Kidney epithelial cell (primary cell): ENCODE measurements at regions not wholly inside any gene's neighbourhood (a gene's known extent, or its start where the extent isn't known, plus 50 kb on each side); places are given as distances from the start of the nearest gene placed in this dataset.
"Not testable (repeated sequence)": the region's sequence is repeated elsewhere in the genome, so short reads cannot be mapped to it uniquely, and the experiment has no call there.

Experiments used
- DNase-seq: peaks from one replicate; pipeline ENCODE4 v3.0.0-alpha.2; 2010; ENCODE audit warnings: low read depth
- H3K27me3 ChIP-seq: 2 replicates; pipeline ENCODE4 v1.6.0; 2011; ENCODE audit warnings: low read length; ENCODE audit not compliant: control insufficient read depth, insufficient read depth
- H3K36me3 ChIP-seq: 2 replicates; pipeline ENCODE4 v1.5.1; 2011; ENCODE audit warnings: low read length; ENCODE audit not compliant: control insufficient read depth, insufficient read depth
- H3K4me3 ChIP-seq: 2 replicates; pipeline ENCODE4 v1.5.1; 2011; ENCODE audit warnings: low read depth, mild to moderate bottlenecking, control low read depth, low read length
- CTCF ChIP-seq: IDR thresholded peaks from 2 replicates; pipeline ENCODE4 v1.5.1; 2011; ENCODE audit warnings: mild to moderate bottlenecking, moderate library complexity, low read length, control low read depth, inconsistent platforms; ENCODE audit not compliant: insufficient read depth, poor library complexity, severe bottlenecking

GRCh38 chr6:67698534-67698933, 936.5 kb upstream of the ADGRB3 start:
- no peaks in the 10 kb centered on the region for H3K36me3 ChIP-seq
- DNase-seq = no peak
- H3K27me3 ChIP-seq = no peaks in the 10 kb centered on the region
- H3K4me3 ChIP-seq = no peak overlapping the region
- no peak for TF ChIP-seq CTCF

DNA sequence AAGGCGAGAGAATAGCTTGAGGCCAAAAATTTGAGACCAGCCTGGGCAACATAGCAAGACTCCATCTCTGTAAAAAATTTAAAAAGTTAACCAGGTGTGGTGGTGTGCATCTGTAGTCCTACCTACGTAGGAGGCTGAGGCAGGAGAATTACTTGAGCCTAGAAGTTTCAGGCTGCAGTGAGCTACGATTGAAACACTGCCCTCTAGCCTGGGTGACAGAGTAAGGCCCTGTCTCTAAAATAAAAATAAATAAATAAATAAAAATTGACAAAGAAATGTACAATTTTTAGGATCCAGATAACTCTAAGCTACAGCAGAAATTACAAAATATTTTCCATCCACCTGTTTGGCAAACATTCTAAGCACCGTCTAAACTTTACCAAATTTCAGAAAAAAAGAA, 941.0 kb upstream of the ADGRB3 start:
- Histone ChIP-seq H3K4me3 (no peak overlapping the region), H3K27me3 (no peaks in the 10 kb centered on the region), H3K36me3 (no peaks in the 10 kb centered on the region)
- TF ChIP-seq CTCF = no peak
- no peak for DNase-seq

DNA sequence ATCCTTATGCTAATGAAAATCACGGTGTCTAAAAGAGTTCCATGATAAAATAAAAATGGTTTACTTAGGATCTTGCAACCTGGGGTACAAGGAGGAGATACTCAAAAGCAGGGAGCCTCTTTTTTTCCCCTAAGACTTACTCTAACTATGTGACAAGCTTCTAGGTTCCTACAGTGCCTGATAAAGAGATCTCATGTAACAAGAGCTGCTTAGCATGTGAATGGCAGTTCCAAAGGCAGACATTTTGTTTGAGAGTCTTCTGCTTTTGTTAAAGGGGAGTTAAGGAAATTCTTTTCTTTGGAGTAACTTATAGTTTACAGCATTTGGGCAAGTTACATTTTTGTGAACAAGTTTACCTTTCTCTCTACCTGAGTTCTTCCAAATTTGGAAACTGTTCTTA, 945.8 kb upstream of the ADGRB3 start:
- Histone ChIP-seq H3K36me3 (no peaks in the 10 kb centered on the region), H3K27me3 (no peaks in the 10 kb centered on the region), H3K4me3 (no peak overlapping the region)
- no peak for DNase-seq
- no peak for TF ChIP-seq CTCF

GRCh38 chr6:67687396-67687795, 947.7 kb upstream of the ADGRB3 start:
- no peak for TF ChIP-seq CTCF
- Histone ChIP-seq H3K4me3 (no peak overlapping the region), H3K27me3 (no peaks in the 10 kb centered on the region), H3K36me3 (no peaks in the 10 kb centered on the region)
- DNase-seq = no peak

DNA sequence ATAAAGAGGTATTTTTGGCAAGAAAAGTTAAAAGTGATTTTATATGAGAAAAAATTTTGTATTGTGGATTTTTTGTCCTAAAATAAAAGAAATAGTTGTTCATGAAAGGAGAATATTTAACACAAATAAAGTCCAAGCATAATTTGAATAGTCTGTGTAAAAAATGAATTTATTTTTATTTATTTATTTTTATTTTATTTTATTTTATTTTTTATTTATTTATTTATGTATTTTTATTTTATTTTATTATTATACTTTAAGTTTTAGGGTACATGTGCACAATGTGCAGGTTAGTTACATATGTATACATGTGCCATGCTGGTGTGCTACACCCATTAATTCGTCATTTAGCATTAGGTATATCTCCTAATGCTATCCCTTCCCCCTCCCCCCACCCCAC, 948.9 kb upstream of the ADGRB3 start:
- not testable (repeated sequence) for H3K4me3 ChIP-seq, H3K27me3 ChIP-seq, H3K36me3 ChIP-seq, DNase-seq

- Histone ChIP-seq H3K27me3 (no peaks in the 10 kb centered on the region), H3K36me3 (no peaks in the 10 kb centered on the region), H3K4me3 (no peak overlapping the region)
- no peak for TF ChIP-seq CTCF
- peak; percentile 35 for DNase-seq
Measured at GRCh38 chr6:67683960-67684359, 951.1 kb upstream of the ADGRB3 start.
